ENCODE measurements at regions not wholly inside any gene's neighbourhood (a gene's known extent, or its start where the extent isn't known, plus 50 kb on each side); places are given as distances from the start of the nearest gene placed in this dataset.

DNA sequence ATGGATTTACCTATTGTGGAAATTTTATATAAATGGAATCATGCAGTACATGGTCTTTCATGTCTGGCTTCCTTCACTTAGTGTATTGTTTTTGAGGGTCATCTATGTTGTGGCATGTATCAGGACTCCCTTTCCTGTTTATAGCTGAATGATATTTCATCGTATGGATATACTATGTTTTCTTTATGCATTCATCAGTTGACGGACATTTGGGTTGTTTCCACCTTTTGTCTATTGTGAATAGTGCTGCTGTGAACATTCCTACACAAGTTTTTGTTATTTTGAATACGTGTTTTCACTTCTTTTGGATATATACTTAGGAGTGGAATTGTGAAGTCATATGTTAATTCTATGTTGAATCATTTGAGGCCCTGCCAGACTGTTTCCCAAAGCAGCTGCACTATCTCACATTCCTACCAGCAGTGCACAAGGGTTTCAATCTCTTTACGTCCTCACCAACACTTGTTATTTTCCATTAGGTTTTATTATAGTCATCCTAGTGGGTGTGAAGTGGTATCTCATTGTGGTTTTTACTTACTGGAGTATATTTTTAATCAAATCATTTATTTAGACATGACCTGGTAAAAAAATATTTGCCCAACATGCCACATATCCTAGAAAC lies 262.7 kb downstream of the DLEU7 start:
- TF ChIP-seq CTCF (IDR thresholded peaks at IDR 0.05; ENCODE audit: poor library complexity) (no peak), EZH2 (IDR thresholded peaks at IDR 0.05; ENCODE audit: borderline replicate concordance) (no peak), EZH2phosphoT487 (IDR thresholded peaks at IDR 0.05; ENCODE audit: low read depth, severe bottlenecking, unreplicated experiment) (no peak)

Measured in hepatocyte (in vitro differentiated cells).